HCT116 (cell line): ENCODE measurements at regions not wholly inside any gene's neighbourhood (a gene's known extent, or its start where the extent isn't known, plus 50 kb on each side); places are given as distances from the start of the nearest gene placed in this dataset.

Experiments
- ATAC-seq: fragments of 200-7000 bp; cut with Tn5 transposase; 2 replicates; pipeline ENCODE4 v1.9.1; 2020; ENCODE audit warnings: mild to moderate bottlenecking, moderate library complexity
- BruUV-seq: library from RNA; stranded (reverse); fragments of 400-500 nt; replicated peaks from 2 replicates; lab custom pipeline; 2021; lab: Mats Ljungman, UMichigan
- CTCF ChIA-PET: fragments of 300-600 bp; sonication (Branson Sonifier 250); formaldehyde crosslinking; loops from one replicate; lab custom pipeline; 2021; ENCODE audit warnings: antibody characterized with exemption; lab: Charles Lee
- POLR2A ChIA-PET: fragments of 300-600, 350-600 bp; sonication (Branson Sonifier 250); formaldehyde crosslinking; loops from one replicate; lab custom pipeline; 2021; ENCODE audit warnings: antibody characterized with exemption; lab: Charles Lee
- RAD21 ChIA-PET, 2 experiments: fragments of 300-600 bp; sonication (Branson Sonifier 250); formaldehyde crosslinking; loops; one replicate each; lab custom pipeline; 2023; ENCODE audit warnings: low total read pairs in 2 of 2; ENCODE audit not compliant: uncharacterized antibody in 2 of 2, unreplicated experiment in 2 of 2, low non-redundant PET in 1 of 2; lab: Charles Lee
- DNase-seq: peaks from one replicate; pipeline ENCODE4 v3.0.0-alpha.2; 2010; ENCODE audit warnings: low read depth, low spot score
- H2AFZ ChIP-seq: fragments of 200-600 bp; shearing (Covaris generic), sonication (generic); 2 replicates; pipeline ENCODE4 v1.6.1; 2017; ENCODE audit warnings: low read depth, mixed run types, mixed read lengths, antibody characterized with exemption, low read length; ENCODE audit not compliant: poor library complexity, severe bottlenecking
- H3K27ac ChIP-seq: 2 replicates; pipeline ENCODE4 v1.5.1; 2012; ENCODE audit warnings: low read depth, low read length
- H3K27me3 ChIP-seq: fragments of 200-600 bp; sonication (generic); 2 replicates; pipeline ENCODE4 v1.6.1; 2016; ENCODE audit warnings: mixed run types, low read length, mixed read lengths; ENCODE audit not compliant: insufficient read depth
- H3K36me3 ChIP-seq, 2 experiments: fragments of 200-500 bp in 1 of 2; fragments of 200-600 bp in 1 of 2; sonication (Bioruptor generic) in 1 of 2; sonication (generic) in 1 of 2; 2 replicates each; pipeline versions ENCODE4 v1.5.1 to v1.6.1; 2014 to 2016; ENCODE audit warnings: low read length in 2 of 2, inconsistent platforms in 1 of 2, mixed read lengths in 1 of 2, mixed run types in 1 of 2; ENCODE audit not compliant: insufficient read depth in 2 of 2, control insufficient read depth in 1 of 2
- H3K4me1 ChIP-seq, 2 experiments: fragments of 200-600 bp in 1 of 2; sonication (generic) in 1 of 2; 2 replicates each; pipeline versions ENCODE4 v1.5.1 to v1.6.1; 2012 to 2017; ENCODE audit warnings: low read length in 2 of 2, inconsistent platforms in 1 of 2, mild to moderate bottlenecking in 1 of 2, mixed read lengths in 1 of 2, mixed run types in 1 of 2, moderate library complexity in 1 of 2; ENCODE audit not compliant: insufficient read depth in 2 of 2, control insufficient read depth in 1 of 2
- H3K4me2 ChIP-seq: fragments of 200-600 bp; sonication (generic); 2 replicates; pipeline ENCODE4 v1.6.1; 2017; ENCODE audit warnings: mixed run types, low read length, mixed read lengths
- H3K4me3 ChIP-seq, 2 experiments: fragments of 200-600 bp in 1 of 2; sonication (generic) in 1 of 2; replicated peaks in 1 of 2; 2 replicates each; pipeline ENCODE4 v1.5.1; 2011 to 2016; ENCODE audit warnings: low read length in 2 of 2, control low read depth in 1 of 2, low read depth in 1 of 2, mild to moderate bottlenecking in 1 of 2, mixed read lengths in 1 of 2, mixed run types in 1 of 2
- H3K79me2 ChIP-seq: fragments of 200-600 bp; sonication (generic); 2 replicates; pipeline ENCODE4 v1.6.1; 2017; ENCODE audit warnings: mild to moderate bottlenecking, mixed run types, low read length, moderate library complexity, mixed read lengths; ENCODE audit not compliant: insufficient read depth
- H3K9ac ChIP-seq: fragments of 200-600 bp; sonication (generic); 2 replicates; pipeline ENCODE4 v1.6.1; 2016; ENCODE audit warnings: low read length, mixed read lengths
- H3K9me2 ChIP-seq: fragments of 200-600 bp; sonication (generic), shearing (Covaris generic); 2 replicates; pipeline ENCODE4 v1.6.1; 2017; ENCODE audit warnings: mixed run types, mild to moderate bottlenecking, moderate library complexity; ENCODE audit not compliant: insufficient read depth
- H3K9me3 ChIP-seq, 2 experiments: fragments of 200-500 bp in 1 of 2; fragments of 200-600 bp in 1 of 2; sonication (Bioruptor generic) in 1 of 2; sonication (generic) in 1 of 2; 2 replicates each; pipeline ENCODE4 v1.6.1; 2014 to 2017; ENCODE audit warnings: low read length in 2 of 2, mixed read lengths in 2 of 2, inconsistent platforms in 1 of 2, low read depth in 1 of 2, mild to moderate bottlenecking in 1 of 2, mixed run types in 1 of 2, moderate library complexity in 1 of 2; ENCODE audit not compliant: control insufficient read depth in 1 of 2, insufficient read depth in 1 of 2
- H4K20me1 ChIP-seq: fragments of 200-600 bp; sonication (generic), shearing (Covaris generic); 2 replicates; pipeline ENCODE4 v1.6.1; 2017; ENCODE audit warnings: mixed run types, mild to moderate bottlenecking, moderate library complexity; ENCODE audit not compliant: insufficient read depth
- CBX3 ChIP-seq: IDR thresholded peaks from 2 replicates; pipeline ENCODE4 v1.6.1; 2012; ENCODE audit warnings: low read depth
- CEBPB ChIP-seq: IDR thresholded peaks from 2 replicates; pipeline ENCODE4 v1.6.1; 2012; ENCODE audit warnings: low read depth
- POLR2AphosphoS5 ChIP-seq: IDR thresholded peaks from 2 replicates; pipeline ENCODE4 v1.6.1; 2011; ENCODE audit warnings: mild to moderate bottlenecking, low read depth, low read length, moderate library complexity
- TCF7L2 ChIP-seq: IDR thresholded peaks from 2 replicates; pipeline ENCODE4 v1.7.0; 2011; ENCODE audit warnings: borderline replicate concordance, inconsistent platforms; ENCODE audit not compliant: insufficient read depth, insufficient read length; ENCODE audit errors: extremely low read depth
- ZFX ChIP-seq: fragments of 450-650 bp; IDR thresholded peaks from 2 replicates; pipeline ENCODE4 v1.6.1; 2017
- ZNF274 ChIP-seq: fragments of 200-500 bp; sonication (Bioruptor generic); IDR thresholded peaks from 2 replicates; pipeline ENCODE4 v1.6.1; 2014; ENCODE audit warnings: mild to moderate bottlenecking, low read depth, low read length, inconsistent platforms
- intact Hi-C: fragments of 100-400 bp; cut with micrococcal nuclease; formaldehyde crosslinking; loops from 2 replicates; pipeline ENCODE4 v1.10.0; 2022
- TF ChIP-seq, protein P1 (sequence below): IDR thresholded peaks from 2 replicates; pipeline ENCODE4 v1.6.1; 2012
- TF ChIP-seq, protein P2 (sequence below), 3 experiments: fragments of 200-600 bp in 1 of 3; sonication (generic) in 1 of 3; IDR thresholded peaks in 2 of 3; conservative IDR thresholded peaks in 1 of 3; 2 replicates each; pipeline ENCODE4 v1.5.1; 2012 to 2017; ENCODE audit warnings: low read depth in 2 of 3, low read length in 2 of 3, antibody characterized with exemption in 1 of 3, borderline replicate concordance in 1 of 3, control low read depth in 1 of 3, mild to moderate bottlenecking in 1 of 3, mixed read lengths in 1 of 3, mixed run types in 1 of 3, moderate library complexity in 1 of 3; ENCODE audit not compliant: insufficient read depth in 1 of 3

DNA sequence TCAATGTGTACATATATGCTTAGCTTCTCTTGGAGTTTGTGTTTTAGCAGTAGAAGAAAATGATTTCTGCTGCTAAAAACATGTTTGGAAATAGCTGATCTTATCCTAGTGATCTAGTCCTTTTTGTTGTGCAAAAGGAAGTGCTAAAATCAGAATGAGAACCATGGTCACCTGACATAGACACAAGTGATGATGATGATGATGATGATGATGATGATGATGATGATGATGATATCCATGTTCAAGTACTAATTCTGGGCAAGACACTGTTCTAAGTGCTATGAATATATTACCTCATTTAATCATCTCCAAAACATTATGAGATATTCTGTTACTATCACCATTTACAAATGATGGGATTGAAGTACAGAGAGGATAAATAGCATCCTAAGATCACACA lies 79.8 kb downstream of the ANKEF1 start:
- no peak for TF ChIP-seq CBX3
- no peak for ATAC-seq
- POLR2A ChIA-PET, result no interaction called here

DNA sequence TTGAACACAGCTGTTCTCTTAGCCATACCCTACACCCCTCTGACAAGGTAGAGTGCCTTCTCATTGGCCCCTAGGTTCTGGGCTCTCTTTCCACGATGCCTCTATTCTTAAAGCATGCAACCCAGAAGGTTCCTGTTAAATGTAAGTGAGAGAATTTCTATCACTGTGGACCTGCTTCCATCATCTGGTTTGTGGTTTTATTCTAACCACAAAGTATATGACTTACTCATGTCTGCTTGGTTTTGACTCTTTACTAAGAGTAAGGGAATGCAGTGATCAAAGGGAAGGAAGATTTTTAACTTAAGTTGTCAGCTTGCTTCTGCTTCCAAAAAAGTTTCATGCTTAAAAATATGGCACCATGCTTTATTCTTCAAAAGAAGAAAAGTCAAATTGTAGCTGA lies 80.2 kb downstream of the ANKEF1 start:
- ChIA-PET RAD21 (no interaction called here), POLR2A (no interaction called here), CTCF (no interaction called here)
- DNase-seq, result no peak
- Histone ChIP-seq H3K9ac (no peak overlapping the region), H3K36me3 (no peaks in the 10 kb centered on the region), H3K4me1 (no peaks in the 10 kb centered on the region), H3K4me2 (no peak overlapping the region), H3K4me3 (no peak overlapping the region), H3K9me3 (no peaks in the 10 kb centered on the region), H2AFZ (no peak overlapping the region), H3K79me2 (no peaks in the 10 kb centered on the region), H3K27ac (no peak overlapping the region), H4K20me1 (no peaks in the 10 kb centered on the region), H3K27me3 (no peaks in the 10 kb centered on the region), H3K9me2 (no peaks in the 10 kb centered on the region)
- no TSS peak for BruUV-seq
- no peak for ATAC-seq
- TF ChIP-seq TCF7L2 (no peak), CBX3 (no peak), ZNF274 (no peak), POLR2AphosphoS5 (no peak), CEBPB (no peak), ZFX (no peak)
- TF ChIP-seq, protein P1, sequence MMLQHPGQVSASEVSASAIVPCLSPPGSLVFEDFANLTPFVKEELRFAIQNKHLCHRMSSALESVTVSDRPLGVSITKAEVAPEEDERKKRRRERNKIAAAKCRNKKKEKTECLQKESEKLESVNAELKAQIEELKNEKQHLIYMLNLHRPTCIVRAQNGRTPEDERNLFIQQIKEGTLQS, result no peak
- TF ChIP-seq, protein P2, sequence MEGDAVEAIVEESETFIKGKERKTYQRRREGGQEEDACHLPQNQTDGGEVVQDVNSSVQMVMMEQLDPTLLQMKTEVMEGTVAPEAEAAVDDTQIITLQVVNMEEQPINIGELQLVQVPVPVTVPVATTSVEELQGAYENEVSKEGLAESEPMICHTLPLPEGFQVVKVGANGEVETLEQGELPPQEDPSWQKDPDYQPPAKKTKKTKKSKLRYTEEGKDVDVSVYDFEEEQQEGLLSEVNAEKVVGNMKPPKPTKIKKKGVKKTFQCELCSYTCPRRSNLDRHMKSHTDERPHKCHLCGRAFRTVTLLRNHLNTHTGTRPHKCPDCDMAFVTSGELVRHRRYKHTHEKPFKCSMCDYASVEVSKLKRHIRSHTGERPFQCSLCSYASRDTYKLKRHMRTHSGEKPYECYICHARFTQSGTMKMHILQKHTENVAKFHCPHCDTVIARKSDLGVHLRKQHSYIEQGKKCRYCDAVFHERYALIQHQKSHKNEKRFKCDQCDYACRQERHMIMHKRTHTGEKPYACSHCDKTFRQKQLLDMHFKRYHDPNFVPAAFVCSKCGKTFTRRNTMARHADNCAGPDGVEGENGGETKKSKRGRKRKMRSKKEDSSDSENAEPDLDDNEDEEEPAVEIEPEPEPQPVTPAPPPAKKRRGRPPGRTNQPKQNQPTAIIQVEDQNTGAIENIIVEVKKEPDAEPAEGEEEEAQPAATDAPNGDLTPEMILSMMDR (IDR thresholded peaks at IDR 0.05 in 2 of 3, conservative IDR thresholded peaks at IDR 0.05 in 1 of 3; ENCODE audit: borderline replicate concordance in 1 of 3, insufficient read depth in 1 of 3, low read depth in 2 of 3, low read length in 2 of 3), result no peak
- intact Hi-C loops, result no loop called here

More for the DNA sequence above, 79.8 kb downstream of the ANKEF1 start:
- H2AFZ ChIP-seq, result no peak overlapping the region
- no peaks in the 10 kb centered on the region for H3K9me2 ChIP-seq
- H3K27me3 ChIP-seq, result no peaks in the 10 kb centered on the region
- ChIA-PET CTCF (no interaction called here), RAD21 (no interaction called here)
- DNase-seq, result no peak
- H3K36me3 ChIP-seq, result no peaks in the 10 kb centered on the region
- H3K27ac ChIP-seq, result no peak overlapping the region
- H3K4me3 ChIP-seq, result no peak overlapping the region
- H4K20me1 ChIP-seq, result no peaks in the 10 kb centered on the region
- no peaks in the 10 kb centered on the region for H3K4me1 ChIP-seq
- no peak overlapping the region for H3K4me2 ChIP-seq
- no peak overlapping the region for H3K9ac ChIP-seq
- H3K9me3 ChIP-seq, result no peaks in the 10 kb centered on the region
- intact Hi-C loops, result no loop called here
- no peaks in the 10 kb centered on the region for H3K79me2 ChIP-seq
- BruUV-seq, result no TSS peak
